Epithelial cell of esophagus (primary cell): ENCODE measurements at regions not wholly inside any gene's neighbourhood (a gene's known extent, or its start where the extent isn't known, plus 50 kb on each side); places are given as distances from the start of the nearest gene placed in this dataset.
A peak's percentile ranks its signal among the peaks of the same experiment; 100 is the strongest.

Experiments
- DNase-seq: peaks from one replicate; pipeline ENCODE4 v3.0.0; 2010; ENCODE audit warnings: low read depth
- H3K4me3 ChIP-seq: 2 replicates; pipeline ENCODE4 v1.5.1; 2011; ENCODE audit warnings: mild to moderate bottlenecking, low read length, control low read depth
- CTCF ChIP-seq: IDR thresholded peaks from 2 replicates; pipeline ENCODE4 v1.5.1; 2011; ENCODE audit warnings: low read depth, mild to moderate bottlenecking, low read length, control low read depth, inconsistent platforms; ENCODE audit not compliant: insufficient read depth; ENCODE audit errors: missing control alignments

- no peak overlapping the region for H3K4me3 ChIP-seq
- TF ChIP-seq CTCF: no peak
- no peak for DNase-seq
These were observed 108.2 kb upstream of the OLIG2 start for GRCh38 chr21:32917362-32918135.

- no peak for TF ChIP-seq CTCF
- DNase-seq: no peak
- no peak overlapping the region for H3K4me3 ChIP-seq
These were observed 107.1 kb upstream of the OLIG2 start for GRCh38 chr21:32918478-32919120.

GRCh38 chr21:32920474-32920873 lies 105.3 kb upstream of the OLIG2 start:
- H3K4me3 ChIP-seq: no peak overlapping the region
- no peak for TF ChIP-seq CTCF
- DNase-seq: no peak

- peak; percentile 14 for TF ChIP-seq CTCF
- no peak overlapping the region for H3K4me3 ChIP-seq
- peak; percentile 11 for DNase-seq
These were observed 104.0 kb upstream of the OLIG2 start for GRCh38 chr21:32921632-32922230.

- no peak for DNase-seq
- H3K4me3 ChIP-seq: no peak overlapping the region
- no peak for TF ChIP-seq CTCF
These were observed 100.6 kb upstream of the OLIG2 start for GRCh38 chr21:32925098-32925497.

GRCh38 chr21:32929633-32930038 lies 96.1 kb upstream of the OLIG2 start:
- no peak for DNase-seq
- no peak overlapping the region for H3K4me3 ChIP-seq
- no peak for TF ChIP-seq CTCF
